HT1080 (cell line): ENCODE measurements at regions not wholly inside any gene's neighbourhood (a gene's known extent, or its start where the extent isn't known, plus 50 kb on each side); places are given as distances from the start of the nearest gene placed in this dataset.
"Not testable (repeated sequence)": the region's sequence is repeated elsewhere in the genome, so short reads cannot be mapped to it uniquely, and the experiment has no call there.

Experiments
- DNase-seq: peaks from one replicate; pipeline ENCODE4 v3.0.0-alpha.2; 2015; ENCODE audit warnings: low read depth

DNA sequence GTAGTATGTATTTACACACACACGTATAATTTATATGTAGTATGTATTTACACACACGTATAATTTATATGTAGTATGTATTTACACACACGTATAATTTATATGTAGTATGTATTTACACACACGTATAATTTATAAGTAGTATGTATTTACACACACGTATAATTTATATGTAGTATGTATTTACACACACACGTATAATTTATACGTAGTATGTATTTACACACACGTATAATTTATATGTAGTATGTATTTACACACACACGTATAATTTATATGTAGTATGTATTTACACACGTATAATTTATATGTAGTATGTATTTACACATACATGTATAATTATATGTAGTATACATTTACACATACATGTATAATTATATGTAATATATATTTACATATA, 398.5 kb upstream of the CRIM1 start:
- not testable (repeated sequence) for DNase-seq

DNA sequence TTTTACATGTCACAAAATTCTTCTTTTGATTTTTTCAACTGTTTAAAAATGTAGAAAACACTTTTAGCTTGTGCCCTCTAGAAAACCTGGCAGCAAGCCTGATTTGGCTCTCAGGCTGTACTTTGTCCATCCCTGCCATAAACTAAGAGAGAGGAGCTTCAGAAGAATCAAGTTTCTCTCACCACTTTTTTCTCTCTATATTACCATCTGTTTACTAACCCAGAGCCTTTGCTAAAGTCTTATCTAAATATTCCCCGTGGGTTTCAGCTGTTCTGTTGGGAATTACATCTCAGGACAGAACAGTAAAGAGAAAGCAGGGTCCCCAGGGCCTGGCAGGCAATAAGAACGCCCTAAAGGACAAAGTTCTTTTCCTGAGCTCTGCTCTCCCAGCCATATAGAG, 409.1 kb upstream of the CRIM1 start:
- DNase-seq: no peak

DNA sequence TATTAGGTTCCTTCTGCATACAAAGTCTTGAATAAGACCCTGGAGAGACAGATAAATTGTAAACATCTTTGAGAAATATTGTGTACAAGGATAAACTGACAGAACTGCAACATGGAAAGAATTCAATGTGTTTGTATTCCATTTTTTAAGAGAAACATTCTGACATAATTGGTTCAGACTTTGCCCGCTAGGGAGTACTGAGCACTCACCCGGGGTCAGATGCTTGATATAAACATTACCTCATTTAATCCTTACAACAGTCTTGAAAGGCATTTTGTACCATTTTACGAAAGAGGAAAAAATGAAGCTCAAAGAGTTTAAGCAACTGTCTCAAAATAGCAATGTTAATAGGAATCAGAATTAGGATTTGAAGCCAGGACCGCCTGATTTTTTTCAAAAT, 416.7 kb upstream of the CRIM1 start:
- no peak for DNase-seq

DNA sequence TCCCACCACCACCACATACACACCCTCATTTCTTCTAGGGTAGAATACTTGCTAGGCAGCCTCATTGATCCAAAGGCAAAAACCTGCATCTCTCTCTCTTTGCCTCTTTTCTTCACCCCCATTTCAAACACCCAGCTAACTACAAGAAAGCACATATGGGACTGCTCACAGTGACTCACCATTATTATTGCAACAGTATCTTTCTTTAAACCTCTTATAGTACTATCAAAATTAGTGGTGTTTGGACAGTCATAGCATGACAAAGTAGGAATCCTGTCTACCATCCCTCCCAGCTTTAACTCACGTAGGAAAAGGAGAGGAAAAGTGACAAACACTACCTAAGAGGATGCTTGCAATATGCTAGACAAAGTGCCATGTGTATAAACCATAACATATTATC, 422.5 kb upstream of the CRIM1 start:
- peak; percentile 44 for DNase-seq

DNA sequence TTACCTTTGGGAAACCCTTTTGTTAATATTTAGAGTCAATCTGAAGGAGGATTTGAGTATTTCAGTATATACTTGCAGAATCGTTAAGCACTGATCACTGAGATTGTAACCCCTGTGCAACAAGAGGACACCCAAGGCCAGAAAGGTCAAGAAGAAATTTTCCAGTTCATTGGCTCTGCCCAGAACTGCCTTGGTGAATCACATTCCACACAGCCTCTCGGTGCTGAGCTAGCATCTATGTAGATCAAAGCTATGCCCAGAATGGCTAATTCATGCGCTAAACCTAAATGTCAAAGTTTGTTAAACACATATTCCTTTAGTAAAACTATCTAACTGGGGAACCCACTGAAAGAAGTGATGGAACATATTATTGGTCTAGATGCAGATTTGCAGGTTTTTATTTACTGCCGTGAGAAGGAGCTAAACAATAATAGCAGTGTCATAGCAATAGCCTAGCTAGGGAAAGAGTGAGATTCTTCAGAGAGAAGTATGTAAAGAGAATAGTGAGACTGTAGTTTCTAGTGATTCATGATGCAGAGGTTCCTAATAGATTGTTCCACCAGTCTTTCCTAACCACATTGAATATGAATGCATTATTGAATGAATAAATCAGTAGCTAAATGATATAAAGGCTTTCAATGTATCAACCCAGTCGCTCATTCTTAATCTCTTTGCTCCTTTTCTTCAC, 423.2 kb upstream of the CRIM1 start:
- no peak for DNase-seq

DNA sequence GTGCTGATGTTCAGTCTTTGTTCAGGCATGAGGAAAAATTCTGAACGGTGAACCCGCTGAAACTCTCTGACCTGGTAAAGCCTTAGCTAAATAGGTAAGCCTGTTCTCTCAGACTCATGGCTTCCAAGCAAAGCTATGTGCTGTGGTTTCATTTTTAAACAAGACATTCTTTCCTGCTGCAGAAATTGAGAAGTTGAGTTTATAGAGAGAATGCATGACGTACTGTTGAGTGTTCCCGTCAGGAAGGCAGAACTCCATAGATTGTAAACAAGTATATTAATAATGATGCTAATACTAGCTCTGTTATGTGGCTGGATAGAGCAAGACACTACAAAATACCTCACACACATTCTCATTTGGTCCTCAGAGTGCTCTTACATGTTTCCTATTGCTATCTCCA, 424.0 kb upstream of the CRIM1 start:
- no peak for DNase-seq

DNA sequence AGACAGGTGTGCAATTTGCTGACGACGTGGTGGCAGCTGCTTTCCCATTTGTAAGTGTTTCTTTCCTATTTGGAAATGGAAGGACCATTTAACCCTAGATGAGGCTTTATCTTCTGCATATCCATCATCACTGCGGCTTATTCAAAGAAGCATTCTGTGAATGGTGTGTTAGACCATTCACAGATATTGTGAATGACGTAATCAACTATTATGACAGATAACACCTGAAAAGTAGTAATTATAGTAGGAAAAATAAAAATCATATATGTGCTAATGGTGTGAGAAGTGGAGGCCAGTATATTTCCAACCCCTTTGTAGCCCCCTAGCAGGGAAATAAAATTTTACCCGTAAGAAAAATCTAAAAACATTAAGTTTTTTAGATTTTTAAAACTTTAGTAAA, 424.5 kb upstream of the CRIM1 start:
- no peak for DNase-seq

DNA sequence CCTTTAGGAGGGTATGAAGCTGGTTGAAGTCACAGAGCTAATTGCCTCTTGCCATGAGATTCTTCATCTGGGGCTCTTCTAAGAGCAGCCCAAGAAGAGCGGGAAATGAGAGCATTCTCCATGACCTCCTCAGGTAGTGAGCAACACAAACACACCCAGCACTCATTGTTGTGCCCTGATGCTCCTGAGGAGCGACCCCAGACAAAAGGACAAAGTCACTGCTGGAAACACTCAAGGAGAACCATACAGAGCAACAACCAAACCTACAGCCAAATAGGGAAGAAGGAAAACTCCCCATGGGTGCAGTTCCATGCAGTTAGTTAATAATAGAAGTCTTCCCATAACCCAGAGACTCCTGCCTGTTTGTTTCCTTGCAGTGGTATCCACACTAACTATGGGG, 426.0 kb upstream of the CRIM1 start:
- DNase-seq: no peak

DNA sequence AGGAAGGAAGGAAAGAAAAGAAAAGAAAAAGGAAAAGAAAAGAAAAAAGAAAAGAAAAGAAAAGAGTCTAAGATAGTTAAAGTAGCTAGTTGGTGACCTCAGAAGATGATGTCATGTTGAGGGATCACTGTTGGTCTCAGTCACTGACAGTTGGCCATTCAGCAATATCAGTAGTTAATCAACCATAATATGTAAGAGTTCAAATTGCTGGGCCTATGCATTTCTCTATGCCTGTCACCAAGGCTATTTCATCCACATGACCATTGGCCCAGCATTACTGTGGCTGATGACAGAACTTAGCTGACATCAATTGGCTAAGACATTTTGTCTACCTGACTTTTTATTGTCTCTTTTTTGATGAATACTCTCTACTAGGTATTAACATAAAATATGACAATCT, 435.5 kb upstream of the CRIM1 start:
- DNase-seq: no peak

DNA sequence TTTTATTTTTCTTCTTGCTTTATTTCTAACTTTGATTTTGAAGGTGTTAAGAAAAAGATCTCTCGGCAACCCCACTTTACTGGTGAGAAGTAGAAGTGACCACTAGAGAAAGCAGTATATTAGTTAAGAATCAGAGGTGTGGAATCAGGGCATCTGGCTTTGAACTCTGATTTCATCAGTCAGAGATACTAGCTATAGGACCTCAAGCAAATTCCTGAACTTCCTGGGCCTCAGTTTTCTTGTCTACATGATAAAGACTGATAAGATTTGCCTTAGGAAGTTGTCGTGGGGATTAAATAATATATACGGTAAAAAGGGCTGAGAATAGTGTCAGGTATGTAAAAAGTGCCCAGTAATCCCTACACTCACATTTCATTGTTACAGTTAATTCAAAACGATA, 440.3 kb upstream of the CRIM1 start:
- no peak for DNase-seq

DNA sequence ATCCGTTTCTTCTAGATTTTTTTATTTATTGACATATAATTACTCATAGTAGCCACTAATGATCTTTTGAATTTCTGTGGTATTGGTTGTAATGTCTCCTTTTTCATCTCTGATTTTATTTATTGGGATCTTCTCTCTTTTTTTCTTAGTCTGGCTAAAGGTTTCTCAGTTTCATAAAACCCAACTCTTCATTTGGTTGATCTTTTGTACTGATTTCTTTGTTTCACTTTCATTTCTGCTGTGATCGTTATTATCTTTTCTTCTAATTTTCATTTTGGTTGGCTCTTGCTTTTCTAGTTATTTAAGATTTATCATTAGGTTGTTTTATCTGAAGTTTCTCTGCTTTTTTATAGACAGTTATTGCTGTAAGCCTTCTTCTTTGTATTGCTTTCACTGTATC, 463.6 kb upstream of the CRIM1 start:
- no peak for DNase-seq

DNA sequence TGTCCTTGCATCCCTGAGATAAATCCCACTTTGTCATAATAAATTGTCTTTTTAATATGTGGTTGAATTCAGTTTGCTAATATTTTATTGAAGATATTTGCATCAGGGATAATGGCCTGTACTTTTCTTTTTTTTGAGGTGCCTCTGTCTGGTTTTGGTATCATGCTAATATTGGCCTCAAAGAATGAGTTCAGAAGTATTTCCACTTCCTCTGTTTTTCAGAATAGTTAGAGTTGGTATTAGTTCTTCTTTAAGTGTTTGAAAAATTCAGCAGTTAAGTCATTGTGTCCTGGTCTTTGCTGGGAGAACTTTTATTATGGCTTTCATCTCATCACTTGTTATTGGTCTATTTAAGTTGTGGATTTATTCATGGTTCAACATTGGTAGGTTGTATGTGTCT, 464.1 kb upstream of the CRIM1 start:
- DNase-seq: no peak

DNA sequence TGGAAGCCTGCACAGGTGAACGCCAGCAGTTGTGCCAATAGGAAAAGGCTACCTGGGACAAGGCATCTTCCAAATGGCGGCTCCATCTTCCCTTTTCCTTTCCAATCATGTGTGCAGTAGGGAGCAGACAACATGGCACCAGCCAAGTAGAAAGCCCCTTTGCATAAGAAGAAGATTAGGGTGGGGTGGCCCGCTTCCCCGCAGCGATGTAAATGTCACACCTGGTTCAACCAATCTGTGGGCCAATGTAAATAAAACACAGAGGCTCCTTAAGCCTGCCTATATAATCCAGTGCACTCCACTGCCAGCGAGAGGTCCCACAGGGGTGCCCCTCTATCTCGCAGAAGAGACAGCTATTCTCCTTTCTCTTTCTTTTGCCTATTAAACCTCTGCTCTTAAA, 468.4 kb upstream of the CRIM1 start:
- no peak for DNase-seq

DNA sequence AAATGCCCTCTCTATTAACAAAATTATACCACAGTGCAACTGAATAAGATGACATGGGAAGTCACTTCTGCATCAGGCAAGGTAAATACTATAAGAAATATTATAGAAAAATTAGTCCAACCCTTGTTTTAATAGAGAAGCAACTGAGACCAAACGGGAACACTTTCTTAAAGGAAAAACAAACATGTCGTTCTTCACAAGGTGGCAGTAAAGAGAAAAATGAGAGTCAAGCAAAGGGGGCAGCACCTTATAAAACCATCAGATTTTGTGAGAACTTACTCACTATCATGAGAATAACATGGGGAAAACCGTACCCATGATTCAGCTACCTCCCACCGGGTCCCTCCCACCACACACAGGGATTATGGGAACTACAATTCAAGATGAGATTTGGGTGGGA, 481.7 kb upstream of the CRIM1 start:
- DNase-seq: no peak

DNA sequence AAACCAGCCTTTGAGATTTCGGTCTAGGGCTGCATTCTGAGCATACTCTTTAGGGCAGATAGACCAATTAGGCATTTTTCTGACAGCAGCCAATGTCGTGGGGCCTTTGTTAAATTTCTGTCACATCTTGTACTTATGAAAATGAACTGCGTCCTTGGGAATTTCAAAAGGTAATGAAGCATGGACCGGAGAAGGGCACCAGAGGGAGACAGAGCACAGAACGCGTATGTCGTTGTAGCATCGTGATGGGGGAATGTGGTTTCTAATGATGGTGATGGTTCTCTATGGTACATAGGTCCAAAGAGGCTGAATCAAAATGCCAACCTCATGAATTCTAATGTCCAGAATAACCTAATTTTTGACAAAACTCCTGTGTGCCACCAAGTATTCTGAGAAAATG, 483.9 kb upstream of the CRIM1 start:
- DNase-seq: no peak

DNA sequence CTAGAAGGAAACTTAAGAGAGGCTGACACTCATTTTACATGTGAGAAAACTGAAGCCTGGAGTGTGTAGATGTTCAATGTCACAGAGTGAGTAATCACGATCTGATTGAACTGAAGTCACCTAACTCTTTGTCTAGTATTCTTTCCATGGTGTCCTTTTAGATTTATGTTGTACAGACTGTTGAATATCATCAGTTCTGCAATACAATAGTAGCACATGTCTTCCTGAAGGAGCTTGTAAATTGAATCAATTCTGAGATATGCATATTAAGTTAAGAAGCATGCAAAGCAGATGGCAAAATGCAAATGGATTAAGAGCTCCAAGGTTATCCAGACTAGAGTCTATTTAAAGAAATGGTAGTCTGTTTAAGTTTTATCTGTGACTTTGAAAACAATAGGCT, 484.9 kb upstream of the CRIM1 start:
- no peak for DNase-seq

DNA sequence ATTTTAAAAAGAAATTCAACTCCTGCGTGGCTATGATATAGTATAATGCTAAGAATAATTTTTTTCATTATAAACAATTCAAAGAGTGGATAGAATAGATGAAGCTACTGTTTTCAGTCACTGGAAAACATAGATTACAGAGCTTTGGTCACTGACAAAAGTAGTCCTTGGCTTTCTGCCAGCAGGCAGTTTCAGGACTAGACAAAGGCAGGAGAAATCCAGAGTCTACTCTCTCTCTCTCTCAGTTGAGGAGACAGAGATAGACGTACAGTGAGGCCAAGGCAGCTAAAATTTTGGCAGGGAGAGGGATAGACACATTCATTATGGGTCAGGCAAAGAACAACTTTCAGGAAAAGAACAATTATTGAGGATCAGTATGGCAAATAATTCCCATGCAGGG, 491.4 kb upstream of the CRIM1 start:
- DNase-seq: no peak

DNA sequence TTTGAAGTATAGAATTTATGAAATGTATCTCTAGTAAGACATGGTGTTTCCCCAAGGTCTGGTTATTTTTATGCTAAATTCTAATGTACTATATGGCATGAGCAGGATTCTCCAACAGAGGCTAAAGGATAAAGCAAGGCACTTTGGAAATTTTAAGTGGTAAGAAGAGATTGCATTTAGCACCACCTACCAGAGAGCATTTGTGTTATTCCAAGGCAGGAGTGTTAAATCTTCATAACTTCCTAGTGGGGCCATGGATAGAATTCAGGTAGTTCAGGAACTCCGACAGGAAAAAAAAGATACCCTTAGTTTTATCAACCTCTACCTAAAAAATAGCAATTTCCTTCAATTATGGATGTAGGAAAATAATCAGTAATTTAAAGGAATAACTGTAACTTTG, 497.4 kb upstream of the CRIM1 start:
- no peak for DNase-seq

DNA sequence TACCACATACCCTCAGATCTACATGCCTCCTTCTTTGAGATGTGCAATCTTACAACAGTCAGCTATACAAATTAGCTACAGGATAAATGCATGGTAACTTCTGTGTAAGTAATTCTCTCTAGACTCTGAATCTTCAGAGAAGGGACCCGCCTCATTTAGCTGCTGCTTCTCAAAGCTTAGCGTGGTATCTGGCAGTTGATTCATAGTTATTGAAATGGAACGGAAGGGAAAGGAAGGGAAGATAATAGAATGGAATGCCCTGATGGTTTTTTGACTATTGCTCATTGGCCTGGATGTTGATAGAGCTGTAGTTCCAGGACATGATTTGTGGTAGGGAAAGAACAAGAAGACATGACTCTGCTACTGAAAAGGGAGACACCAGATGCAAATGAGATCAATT, 498.1 kb upstream of the CRIM1 start:
- DNase-seq: no peak

DNA sequence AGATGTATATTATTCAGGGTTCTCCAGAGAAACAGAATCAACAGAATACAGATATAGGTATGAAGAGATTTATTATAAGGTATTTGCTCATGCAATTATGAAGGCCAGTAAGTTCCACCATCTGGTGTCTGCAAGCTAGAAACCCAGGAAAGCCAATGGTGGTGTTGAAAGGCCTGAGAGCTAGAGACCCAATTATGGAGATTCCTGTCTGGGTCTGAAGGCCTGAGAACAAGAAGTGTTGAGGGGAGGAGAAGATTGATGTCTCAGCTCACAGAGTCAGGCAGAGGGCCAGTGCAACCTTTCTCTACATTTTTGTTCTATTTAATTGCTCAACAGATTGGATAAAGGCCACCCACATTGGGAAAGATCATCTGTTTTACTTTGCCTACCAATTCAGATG, 524.2 kb upstream of the CRIM1 start:
- DNase-seq: no peak

DNA sequence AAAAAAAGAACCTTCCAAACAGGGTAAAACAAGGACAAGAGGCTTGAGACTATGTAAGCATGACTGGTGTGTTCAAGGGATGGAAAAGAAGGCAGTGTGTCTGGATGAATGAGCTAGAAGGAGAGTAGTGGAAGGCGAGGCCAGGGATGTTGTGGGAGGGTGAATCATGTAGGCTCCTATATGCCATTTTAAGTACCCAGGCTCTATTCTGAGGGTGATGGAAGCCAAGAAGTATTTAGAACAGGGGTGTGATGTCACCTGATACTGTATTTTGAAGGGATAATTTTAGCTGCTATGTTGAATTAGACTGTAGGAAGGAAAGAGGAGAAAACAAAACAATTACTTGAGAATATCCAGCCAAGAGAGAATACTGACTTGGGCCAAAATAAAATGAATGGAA, 524.7 kb upstream of the CRIM1 start:
- no peak for DNase-seq

DNA sequence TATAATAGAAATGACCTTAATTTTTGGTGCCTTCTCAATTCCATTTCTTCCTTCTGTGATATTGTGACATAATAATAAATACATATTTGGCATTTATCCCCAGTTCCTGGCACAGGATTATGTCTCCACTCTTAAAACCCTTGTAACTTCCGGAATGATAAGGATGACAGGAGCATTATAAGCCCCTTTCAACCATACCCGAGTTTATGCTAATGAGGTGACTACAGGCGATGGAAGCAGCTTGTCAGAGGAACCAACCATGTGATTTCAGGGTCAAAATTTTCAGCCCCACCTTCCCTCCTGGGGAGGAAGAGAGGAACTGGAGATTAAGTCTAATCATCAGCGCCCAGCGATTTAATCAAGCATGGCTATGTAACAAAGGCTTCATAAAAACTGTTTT, 528.5 kb upstream of the CRIM1 start:
- no peak for DNase-seq

DNA sequence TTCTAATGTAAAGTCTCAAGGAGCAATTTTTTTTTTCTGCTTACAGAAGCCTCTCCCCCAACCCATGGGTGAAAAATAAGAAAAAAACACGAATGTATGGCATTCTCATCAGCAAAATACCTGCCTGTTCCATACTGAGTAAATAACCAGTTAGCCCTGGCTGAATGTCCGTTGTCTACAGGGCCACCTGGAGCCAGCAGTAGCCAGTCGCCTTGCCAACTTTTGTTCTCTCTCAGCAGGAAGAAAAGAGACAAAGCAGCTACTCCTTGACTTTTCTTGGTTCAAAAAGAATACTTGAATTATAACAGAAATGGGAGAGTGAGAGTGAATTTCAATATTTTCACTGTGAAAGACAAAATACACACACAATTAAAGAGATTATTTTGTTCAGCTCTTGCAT, 532.9 kb upstream of the CRIM1 start:
- DNase-seq: no peak

DNA sequence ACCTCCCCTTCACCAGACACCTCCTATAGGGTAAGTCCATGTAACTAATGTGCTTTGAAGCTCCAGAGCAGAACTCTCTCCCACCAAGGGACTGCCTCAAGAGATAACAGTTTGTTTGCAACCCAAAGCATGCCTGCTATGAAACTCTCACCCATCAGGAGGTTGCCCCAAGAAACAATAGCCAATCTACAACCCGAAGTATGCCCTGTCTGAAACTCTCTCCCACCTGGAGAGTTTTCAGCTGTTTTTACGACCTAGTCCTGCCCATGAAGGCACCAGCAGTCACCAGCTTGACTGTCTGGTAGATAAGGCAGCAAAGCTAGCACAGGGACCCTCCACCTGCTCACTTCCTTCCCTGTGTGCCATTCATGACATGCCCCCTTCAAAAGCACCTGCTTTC, 533.9 kb upstream of the CRIM1 start:
- DNase-seq: no peak
